ENCODE measurements at regions not wholly inside any gene's neighbourhood (a gene's known extent, or its start where the extent isn't known, plus 50 kb on each side); places are given as distances from the start of the nearest gene placed in this dataset.

DNA sequence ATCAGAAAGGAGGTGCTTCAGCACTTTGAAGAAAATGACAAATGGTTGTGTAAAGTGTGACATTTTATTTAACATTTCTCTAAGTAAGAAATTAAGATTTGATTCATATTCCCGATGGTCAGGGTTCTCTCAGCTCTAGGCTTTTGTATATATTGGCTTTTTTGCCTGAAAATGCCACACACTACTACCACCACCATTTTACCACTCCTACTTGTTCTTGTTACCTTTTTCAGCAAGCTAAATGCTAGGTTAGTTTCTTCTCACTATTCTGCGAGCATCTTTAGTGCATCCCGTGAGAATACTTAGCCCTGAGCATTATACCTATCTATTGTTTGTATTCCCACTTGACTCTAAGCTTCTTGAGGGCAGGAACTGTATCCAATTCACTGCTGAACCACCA, 177.6 kb upstream of the MTNR1B start (continued):
- no peak for TF ChIP-seq EEA1 (CRISPR knock-in tag; IDR thresholded peaks at IDR 0.05; ENCODE audit: borderline replicate concordance)
- TF ChIP-seq ZFP36L2 (CRISPR knock-in tag; IDR thresholded peaks at IDR 0.05) = no peak
- TF ChIP-seq AKAP8 (CRISPR knock-in tag; IDR thresholded peaks at IDR 0.05) = no peak
- TF ChIP-seq, protein P1, sequence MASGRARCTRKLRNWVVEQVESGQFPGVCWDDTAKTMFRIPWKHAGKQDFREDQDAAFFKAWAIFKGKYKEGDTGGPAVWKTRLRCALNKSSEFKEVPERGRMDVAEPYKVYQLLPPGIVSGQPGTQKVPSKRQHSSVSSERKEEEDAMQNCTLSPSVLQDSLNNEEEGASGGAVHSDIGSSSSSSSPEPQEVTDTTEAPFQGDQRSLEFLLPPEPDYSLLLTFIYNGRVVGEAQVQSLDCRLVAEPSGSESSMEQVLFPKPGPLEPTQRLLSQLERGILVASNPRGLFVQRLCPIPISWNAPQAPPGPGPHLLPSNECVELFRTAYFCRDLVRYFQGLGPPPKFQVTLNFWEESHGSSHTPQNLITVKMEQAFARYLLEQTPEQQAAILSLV (CRISPR knock-in tag; IDR thresholded peaks at IDR 0.05; ENCODE audit: borderline replicate concordance) = no peak
- TF ChIP-seq MTA3 (CRISPR knock-in tag; IDR thresholded peaks at IDR 0.05) = no peak
- TF ChIP-seq, protein P2, sequence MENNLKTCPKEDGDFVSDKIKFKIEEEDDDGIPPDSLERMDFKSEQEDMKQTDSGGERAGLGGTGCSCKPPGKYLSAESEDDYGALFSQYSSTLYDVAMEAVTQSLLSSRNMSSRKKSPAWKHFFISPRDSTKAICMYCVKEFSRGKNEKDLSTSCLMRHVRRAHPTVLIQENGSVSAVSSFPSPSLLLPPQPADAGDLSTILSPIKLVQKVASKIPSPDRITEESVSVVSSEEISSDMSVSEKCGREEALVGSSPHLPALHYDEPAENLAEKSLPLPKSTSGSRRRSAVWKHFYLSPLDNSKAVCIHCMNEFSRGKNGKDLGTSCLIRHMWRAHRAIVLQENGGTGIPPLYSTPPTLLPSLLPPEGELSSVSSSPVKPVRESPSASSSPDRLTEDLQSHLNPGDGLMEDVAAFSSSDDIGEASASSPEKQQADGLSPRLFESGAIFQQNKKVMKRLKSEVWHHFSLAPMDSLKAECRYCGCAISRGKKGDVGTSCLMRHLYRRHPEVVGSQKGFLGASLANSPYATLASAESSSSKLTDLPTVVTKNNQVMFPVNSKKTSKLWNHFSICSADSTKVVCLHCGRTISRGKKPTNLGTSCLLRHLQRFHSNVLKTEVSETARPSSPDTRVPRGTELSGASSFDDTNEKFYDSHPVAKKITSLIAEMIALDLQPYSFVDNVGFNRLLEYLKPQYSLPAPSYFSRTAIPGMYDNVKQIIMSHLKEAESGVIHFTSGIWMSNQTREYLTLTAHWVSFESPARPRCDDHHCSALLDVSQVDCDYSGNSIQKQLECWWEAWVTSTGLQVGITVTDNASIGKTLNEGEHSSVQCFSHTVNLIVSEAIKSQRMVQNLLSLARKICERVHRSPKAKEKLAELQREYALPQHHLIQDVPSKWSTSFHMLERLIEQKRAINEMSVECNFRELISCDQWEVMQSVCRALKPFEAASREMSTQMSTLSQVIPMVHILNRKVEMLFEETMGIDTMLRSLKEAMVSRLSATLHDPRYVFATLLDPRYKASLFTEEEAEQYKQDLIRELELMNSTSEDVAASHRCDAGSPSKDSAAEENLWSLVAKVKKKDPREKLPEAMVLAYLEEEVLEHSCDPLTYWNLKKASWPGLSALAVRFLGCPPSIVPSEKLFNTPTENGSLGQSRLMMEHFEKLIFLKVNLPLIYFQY (CRISPR knock-in tag; IDR thresholded peaks at IDR 0.05; ENCODE audit: borderline replicate concordance) = no peak
- TF ChIP-seq MYC (CRISPR knock-in tag; IDR thresholded peaks at IDR 0.05; ENCODE audit: borderline replicate concordance) = no peak
- no peak for TF ChIP-seq ZNF878 (CRISPR knock-in tag; IDR thresholded peaks at IDR 0.05)
- no peak for TF ChIP-seq ZNF33A (CRISPR knock-in tag; IDR thresholded peaks at IDR 0.05; ENCODE audit: borderline replicate concordance)
- TF ChIP-seq, protein P3, sequence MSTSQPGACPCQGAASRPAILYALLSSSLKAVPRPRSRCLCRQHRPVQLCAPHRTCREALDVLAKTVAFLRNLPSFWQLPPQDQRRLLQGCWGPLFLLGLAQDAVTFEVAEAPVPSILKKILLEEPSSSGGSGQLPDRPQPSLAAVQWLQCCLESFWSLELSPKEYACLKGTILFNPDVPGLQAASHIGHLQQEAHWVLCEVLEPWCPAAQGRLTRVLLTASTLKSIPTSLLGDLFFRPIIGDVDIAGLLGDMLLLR (CRISPR knock-in tag; IDR thresholded peaks at IDR 0.05) = no peak
